Left lobe of liver (tissue), 2 donors: ENCODE measurements at regions not wholly inside any gene's neighbourhood (a gene's known extent, or its start where the extent isn't known, plus 50 kb on each side); places are given as distances from the start of the nearest gene placed in this dataset.
"Not testable (repeated sequence)": the region's sequence is repeated elsewhere in the genome, so short reads cannot be mapped to it uniquely, and the experiment has no call there.

Experiments used
- ATAC-seq: fragments of 200-7000 bp; cut with Tn5 transposase; one replicate; pipeline ENCODE4 v1.9.1; 2020; ENCODE audit warnings: mild to moderate bottlenecking, moderate library complexity
- DNase-seq: peaks from one replicate; pipeline ENCODE4 v3.0.0-alpha.2; 2020; ENCODE audit warnings: low spot score
- donor health status: DM: no; HTN: no; CAD: no; lungs with moderate emphysema.
- donor health status: DM: no; HTN: yes; CAD: no.

DNA sequence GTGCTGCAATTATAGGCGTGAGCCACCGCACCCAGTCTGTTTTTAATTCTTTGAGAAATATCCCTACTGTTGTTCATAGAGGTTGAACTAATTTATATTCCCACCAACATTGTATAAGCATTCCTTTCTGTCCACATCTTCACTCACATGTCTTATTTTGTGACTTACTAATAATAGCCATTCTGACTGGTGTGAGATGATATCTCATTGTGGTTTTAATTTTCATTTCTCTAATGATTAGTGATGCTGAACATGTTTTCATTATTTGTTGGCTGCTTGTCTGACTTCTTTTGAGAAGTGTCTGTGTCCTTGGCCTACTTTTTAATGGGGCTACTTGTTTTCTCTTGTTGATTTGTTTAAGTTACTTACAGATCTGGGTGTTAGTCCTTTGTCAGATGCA is 310.9 kb upstream of the MAOA start:
- ATAC-seq (no peak), DNase-seq (no peak)

DNA sequence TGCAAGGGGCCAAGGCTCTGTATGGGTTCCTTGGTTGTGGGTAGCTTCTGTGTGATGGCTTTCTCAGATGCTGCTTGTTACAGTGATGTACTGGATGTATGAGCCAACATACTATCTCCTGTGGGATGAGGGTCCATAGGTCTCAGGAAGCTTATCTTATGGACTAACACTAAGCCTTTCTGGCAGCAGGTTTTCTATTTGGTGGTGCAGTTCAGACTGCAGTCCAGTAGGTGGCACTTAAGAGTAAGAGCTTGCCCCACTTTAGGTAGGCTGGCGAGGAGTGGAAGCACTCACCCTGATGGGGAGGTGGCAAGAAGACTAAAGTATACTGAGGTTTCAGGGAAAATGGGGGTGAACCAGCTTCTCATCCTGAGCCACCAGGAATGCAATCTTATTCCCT is 306.7 kb upstream of the MAOA start:
- peak; percentile 91 for ATAC-seq
- DNase-seq = peak; percentile 41

DNA sequence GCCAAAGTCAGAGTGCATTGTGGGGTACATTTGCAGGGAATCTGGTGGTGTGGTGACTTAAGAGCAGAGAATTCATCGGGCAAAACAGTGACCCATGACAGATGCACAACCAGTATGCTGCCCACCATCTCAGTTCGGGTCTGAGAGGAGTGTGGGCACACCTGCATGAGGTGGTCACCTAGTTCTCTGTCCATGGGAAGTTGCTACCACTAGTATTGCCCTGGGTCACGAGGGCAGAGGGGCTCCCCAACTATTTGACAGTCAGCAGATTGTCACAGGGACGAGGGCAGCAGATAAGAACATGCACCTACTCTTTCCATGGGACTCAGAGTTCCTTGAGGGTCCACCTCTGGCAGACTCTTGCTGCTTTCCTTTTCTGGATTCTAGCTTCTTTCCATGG is 305.2 kb upstream of the MAOA start:
- ATAC-seq (no peak), DNase-seq (no peak)

DNA sequence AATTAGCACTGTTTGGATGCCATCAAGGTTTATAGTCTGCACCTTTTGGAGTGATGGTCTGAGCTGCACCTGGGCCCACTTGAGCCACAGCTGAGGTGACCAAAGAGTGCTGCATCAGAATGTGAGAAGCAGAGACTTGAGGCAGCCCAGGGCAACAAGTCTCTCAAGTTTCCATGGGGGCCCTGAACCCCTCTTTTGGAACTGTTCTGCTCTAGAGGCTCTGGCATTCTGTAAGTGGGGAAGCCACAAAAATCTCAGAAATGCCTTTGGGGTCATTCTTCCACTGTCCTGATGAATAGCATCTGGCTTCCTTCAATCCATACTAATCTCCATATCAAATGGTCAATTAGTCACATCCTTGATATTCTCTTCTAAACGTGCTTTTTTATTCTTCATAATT is 298.4 kb upstream of the MAOA start:
- no peak for ATAC-seq
- no peak for DNase-seq

DNA sequence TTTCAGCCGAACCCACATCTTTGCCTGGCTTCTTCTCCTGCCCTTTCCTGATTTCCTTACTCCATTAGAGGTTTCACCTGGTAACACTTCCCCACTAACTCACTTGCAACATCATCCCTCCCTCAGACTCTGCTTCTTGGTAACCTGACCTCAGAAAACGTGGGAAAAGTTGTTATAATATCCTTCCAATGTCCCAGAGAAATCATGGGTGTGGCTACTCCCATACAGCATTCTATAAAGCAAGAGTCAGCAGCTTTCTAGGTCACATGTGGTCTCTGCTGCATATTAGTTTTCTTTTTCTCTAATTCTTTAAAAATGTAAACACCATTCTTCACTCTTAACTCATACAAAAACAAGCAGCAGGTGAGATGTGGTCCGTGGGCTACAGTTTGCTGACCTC is 283.1 kb upstream of the MAOA start:
- DNase-seq = no peak
- no peak for ATAC-seq

DNA sequence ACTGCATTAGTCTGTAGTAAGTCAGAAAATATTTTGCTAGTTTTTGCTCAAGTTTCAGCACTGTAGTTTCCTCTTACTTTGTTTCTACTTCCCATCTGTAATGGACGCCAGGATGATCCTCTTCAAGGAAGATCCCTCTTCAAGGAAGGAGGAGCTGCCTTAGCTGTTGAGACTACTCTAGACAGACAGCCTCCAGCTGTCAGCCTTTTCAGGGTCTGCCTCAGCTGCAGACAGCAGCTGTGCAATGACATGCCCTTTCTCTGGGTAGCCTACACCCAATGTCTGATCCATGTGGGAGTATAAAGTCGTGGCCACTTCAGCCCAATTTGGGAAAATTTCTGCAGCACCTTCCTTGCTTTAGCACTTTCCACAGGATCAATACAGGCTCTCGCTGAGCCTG is 281.0 kb upstream of the MAOA start:
- DNase-seq (no peak), ATAC-seq (no peak)

DNA sequence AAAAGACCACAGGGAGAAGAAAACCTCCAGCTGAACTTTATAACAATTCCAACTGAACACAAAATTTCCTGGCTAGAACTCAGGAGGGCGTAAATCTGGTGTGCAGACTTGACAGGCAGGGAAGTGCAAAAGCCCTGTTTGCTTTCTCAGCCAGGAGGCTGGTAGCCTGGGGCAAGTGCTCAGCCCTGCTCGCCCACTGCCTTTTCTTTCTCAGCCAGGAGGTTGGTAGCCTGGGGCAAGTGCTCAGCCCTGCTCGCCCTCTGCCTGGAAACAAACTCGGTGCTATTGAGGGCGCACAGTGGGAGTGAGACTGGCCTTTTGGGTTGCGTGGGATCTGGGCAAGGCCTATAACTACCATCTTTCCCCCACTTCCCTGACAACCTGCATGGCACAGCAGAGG is 275.4 kb upstream of the MAOA start:
- no peak for ATAC-seq

DNA sequence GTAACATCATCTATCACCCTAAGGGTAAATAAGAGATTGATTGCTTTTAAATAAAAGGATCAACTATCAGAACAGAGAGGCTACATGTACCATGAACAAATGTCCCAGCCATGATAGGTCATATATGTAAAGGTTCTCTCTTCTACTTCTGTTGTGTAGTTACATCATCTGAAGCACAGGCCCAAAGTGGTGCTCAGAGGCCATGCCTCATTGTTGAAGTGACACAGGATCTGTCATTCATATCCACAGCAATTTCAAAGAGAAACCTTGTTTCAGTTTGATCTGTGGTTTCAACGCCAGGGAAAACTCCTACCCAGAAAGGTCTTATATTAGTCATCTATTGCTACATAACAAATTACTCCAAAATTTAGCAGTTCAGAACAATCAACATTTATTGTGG is 269.2 kb upstream of the MAOA start:
- ATAC-seq = no peak
- DNase-seq = no peak

More for the DNA sequence above, 275.4 kb upstream of the MAOA start:
- DNase-seq = no peak

DNA sequence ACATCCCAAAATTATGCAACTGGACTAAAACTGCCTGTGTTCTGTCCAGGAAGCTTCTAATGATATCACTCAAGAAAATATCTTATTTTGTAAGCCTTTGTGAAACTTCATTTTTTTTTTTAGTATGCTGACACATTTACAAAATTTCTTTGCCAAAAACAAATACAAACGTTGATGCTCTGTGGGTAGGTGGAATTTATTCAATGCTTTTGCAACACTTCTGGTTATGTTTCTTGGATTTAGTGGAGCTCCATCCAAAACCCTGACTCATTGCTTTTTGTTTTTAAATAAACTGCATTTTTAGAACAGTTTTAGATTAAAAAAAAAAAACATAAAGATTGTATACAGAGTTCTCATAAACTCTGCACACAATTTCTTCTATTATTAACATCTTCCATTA is 250.9 kb upstream of the MAOA start:
- ATAC-seq = no peak

DNA sequence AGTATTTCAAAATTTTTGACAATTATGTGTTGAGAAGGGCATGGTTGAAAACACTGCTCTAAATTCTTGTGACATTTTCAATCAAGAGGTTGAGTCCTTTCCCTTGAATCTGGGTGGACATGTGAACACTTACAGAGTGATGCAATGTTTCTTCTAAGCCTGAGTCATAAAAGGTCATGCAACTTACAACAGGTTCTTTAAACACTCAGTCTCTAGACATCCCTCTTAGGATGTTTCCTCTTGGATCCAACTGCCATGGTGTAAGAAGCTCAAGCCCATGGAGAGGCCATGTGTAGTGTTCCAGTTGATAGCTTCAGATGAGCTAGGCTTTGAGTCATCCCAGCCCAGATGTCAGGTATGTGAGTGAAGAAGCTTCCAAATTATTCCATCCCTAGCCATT is 232.2 kb upstream of the MAOA start:
- ATAC-seq (no peak), DNase-seq (no peak)

More for the DNA sequence above, 250.9 kb upstream of the MAOA start:
- DNase-seq = no peak

DNA sequence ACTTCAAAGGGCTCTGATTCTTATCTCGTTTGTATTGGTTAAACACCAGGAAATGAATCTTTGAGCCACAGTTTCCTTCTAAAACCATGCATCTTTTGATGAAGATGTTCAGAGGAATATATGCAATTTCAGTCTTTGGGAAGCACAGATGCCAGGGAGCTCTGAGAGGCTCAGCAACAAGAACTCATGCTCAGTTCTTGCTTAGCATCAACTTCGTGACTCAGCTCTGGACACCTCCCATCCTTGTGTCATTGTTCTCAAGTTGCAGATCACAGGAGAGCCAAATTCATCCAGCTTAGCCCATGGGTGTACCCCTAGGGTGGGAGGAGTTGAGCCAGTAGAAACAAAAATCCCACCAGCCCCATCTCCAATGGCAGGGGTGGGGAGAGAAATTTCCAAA is 219.6 kb upstream of the MAOA start:
- ATAC-seq (no peak), DNase-seq (no peak)

DNA sequence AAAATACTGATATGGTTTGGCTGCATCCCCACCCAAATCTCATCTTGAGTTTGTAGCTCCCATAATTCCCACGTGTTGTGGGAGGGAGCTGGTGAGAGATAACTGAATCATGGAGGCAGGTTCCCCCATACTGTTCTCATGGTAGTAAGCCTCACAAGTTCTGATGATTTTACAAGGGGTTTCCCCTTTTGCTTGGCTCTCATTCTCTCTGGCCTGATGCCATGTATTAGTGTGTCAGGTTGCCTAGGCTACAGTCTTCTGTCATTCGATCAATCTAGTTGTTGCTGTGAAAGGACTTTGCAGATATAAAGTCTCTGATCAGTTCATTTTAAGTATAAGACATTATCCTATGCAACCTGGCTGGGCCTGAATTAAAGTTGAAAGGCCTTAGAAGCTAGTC is 209.3 kb upstream of the MAOA start:
- no peak for DNase-seq
- ATAC-seq = no peak

DNA sequence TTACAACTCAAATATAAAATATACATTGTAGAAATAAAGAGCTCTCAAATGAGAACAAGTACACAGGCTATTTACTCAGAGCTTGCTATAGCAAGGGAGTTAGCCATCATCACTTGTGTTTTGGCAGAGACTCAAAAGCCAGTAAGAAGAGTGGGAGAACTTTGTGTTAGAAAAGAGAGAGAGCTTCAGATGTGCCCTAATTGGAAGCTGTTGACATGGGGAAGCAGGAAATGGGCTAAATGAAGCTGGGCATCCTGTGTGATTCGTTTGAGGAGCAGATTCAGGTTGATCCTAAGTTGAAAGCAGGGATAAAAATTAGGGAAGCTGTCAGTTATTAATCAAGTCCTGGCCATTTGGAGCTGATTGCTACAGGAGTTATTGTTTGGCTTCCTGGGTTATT is 207.4 kb upstream of the MAOA start:
- DNase-seq (no peak), ATAC-seq (no peak)

DNA sequence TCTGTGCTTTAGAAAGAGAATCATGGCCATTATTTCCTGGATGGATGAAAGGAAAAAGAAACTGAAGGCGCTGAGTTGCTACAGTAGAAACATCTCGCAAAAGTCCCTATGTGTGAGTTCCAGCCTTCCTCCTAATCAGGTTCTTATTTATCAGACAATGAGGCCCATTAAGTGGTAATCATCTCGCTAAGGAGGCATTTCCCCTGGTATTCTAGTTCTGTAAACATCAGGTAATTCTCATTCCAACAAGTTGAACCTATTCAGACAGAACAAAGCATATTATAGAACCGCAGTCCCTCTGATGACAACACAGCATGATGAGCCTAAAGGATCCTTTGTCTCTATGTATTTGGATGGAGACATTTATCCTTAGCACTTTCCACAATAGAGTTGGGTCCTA is 205.7 kb upstream of the MAOA start:
- no peak for DNase-seq
- no peak for ATAC-seq

DNA sequence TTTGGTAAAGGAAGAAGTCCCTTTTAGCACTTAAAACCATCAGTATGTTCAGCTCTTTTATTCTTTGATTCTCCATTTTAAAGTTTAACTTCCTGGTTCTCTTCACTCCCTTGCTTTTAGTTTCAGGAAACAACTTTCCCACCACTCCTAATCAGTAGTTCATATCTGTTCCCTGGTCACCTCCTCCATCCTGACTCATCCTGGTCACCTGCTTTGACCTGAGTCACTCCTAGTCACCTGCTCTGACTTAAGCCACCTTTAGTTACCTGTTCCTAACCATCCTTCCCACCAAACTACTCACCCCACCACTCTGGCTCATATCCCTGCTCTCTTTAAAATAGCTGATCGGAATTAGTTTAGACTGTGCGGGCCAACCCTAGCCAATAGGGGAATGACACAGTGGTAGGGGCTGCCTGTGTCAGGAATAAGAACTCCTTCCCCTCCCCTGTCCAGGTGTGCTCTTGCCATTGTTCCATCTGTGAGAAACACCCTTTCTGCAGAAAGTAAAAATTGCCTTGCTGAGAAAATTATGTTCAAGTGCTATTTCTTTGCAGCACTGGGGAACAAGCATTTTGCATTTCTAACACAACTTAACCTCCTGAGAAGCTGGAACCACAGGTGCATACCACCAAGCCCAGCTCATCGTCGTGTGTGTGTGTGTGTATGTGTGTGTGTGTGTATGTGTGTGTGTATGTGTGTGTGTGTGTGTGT is 204.0 kb upstream of the MAOA start:
- DNase-seq, ATAC-seq: not testable (repeated sequence)

DNA sequence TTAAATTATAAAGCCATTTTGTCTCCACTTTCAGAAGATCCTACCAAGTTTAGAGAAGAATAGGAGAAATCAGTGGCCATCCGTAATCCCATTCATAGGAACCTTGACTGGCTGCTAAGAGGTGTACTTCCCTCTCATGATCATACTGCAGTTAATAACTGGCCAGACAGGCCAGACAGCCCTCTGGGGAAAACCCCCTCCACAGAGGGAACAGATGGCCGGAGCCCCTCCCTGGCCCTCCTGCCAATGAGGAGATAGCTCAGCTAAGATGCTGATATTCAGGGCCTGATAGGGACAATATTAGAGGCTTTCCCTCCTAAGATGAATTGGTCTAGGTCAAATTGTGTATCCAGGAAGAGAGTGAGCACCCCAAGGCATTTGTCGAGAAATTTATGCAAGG is 200.0 kb upstream of the MAOA start:
- DNase-seq (no peak), ATAC-seq (no peak)

DNA sequence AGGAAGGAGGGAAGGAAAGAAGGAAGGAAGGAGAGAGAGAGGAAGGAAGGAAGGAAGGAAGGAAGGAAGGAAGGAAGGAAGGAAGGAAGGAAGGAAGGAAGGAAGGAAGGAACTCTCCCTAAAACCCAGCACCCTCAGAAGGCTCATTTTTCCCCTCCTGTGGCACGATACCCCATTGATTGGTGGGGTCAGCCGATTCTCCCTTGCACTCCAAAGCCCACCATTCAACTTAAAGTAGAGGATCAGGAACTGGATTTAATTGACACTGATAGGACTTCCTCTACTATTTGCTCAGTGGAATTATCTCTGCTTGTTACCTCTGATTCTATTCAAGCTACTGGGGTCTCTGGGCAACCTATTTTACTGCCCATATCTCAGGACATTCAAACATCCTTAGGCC is 199.2 kb upstream of the MAOA start:
- ATAC-seq (no peak), DNase-seq (no peak)

DNA sequence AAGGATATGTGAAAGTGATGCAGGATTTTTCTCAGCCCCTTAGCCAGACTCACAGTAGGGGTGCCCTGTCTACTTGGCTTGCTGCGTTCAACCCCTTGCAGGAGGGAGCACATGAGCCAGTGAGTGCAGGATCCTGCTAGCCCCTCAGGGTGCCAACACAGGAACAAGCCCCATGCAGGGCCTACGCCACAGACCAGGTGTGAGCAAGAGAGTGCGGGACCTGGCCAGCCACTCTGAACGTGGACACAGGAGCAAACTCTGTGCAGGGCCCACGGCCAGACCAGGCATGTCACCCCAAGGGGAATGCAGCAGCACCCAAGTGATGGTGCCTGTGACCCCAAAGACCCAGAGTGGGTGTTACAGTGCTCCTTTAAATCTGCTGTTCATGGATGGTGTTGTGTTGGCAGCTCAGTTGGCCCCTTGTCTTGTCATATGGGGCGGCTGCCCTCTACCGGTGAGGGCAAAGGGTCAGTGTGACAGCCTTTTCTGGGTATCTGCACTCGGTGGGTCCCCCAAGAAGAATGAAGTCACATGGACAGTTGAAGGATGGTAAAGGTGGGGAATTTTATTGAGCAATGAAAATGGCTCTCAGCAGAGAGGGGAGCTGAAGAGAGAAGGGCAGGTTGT is 188.4 kb upstream of the MAOA start:
- ATAC-seq = no peak
- no peak for DNase-seq

DNA sequence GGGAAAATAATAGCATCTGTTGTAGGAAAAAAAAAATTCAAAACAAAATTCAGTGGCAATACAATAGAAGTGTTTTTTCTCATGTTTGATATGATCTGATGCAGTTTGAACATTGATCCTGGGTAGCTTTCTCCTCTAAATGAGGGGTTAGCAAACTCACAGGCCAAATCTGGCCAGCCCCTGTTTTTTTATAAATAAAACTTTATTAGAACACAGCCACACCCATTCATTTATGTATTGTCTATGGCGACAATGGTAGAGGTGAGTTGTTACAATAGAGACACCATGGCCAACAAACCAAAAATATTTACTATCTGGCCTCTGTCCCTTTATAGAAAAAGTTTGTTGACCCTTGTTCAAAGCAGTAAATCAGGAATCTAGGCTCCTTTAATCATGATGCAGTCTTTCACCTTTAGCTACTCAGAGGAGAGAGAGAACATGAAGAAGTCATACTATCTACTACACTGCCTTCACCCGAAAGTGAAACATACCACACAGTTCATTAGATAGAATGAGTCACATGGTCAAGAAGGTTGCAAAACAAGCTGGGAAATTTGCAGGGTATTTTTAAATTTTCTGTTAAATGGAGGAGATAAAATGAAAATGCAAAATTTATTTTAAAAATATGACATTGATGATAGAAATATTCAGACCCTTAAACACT is 186.6 kb upstream of the MAOA start:
- ATAC-seq (no peak), DNase-seq (no peak)

DNA sequence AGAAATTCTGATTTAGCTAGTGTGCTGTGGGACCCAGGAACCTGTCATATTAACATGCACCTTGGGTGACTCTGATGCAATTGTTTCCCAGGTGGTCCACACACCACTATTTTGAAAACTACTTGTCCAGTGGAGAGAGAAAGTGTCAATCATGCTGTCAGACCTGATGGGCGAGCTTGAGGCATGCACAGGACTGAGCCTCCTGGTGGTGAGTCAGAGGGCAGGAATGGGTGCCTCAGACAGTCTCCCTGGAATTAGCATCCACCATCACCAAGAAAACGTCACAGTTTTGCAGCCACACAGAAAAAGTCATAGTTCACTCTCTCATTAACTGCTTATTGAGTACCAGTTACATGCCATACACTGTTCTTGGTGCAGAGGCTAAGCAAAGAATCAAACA is 181.8 kb upstream of the MAOA start:
- ATAC-seq = no peak
- no peak for DNase-seq

DNA sequence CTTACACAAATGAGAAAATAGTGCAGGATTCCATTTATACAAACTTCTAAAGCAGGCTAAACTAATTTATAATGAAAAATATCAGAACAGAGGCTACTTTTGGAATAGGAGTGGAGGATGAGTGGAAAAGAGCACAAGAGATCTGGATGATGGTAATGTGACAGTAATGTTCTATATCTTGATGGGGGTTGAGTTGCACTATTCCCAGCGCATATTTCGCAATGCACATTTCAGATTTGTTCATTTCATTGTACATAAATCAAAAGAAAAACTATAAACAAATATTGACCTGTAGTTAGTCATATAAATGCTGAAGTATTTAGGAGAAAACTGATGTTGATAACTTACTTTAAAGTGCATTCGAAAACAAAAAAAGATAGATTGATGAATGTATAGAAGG is 177.0 kb upstream of the MAOA start:
- no peak for ATAC-seq
- DNase-seq = no peak

DNA sequence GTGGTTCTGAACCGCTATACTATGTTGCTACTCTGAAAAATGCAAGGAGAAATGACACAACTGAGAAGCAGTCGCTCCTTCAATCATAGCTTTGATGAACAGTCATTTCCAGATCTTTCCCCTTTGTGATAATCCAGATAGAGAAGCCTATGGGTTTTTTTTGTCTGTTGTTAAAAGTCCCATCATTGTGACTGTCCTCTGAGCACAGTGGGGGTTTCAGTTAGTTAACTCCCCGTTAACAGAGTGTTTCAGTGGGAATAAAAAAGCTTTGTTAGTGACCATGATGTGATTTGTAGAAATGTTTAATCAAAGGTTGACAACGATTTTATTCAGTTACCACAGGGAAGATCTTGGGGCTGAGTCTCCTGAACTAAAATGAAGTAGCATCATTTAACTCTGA is 176.2 kb upstream of the MAOA start:
- DNase-seq = no peak
- ATAC-seq = no peak

DNA sequence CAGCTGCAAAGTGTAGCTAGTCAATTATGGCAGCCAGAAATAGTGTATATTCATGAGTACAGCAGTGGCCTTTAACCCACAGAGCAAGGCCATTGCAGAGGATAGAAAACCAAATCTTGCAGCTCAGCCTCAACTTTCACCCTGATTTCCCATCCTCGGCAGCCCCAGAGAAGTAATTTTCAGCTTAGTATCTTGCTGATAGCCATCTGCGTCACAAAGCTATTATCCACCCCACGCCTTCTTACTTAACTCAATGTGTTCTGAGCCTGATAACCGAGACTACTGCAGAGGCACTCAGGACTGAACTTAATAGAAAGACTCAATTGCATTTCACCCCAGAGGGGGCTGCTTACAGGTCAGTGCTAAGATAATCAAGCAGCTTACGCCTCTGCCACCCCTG is 174.5 kb upstream of the MAOA start:
- ATAC-seq (no peak), DNase-seq (no peak)
